Activated CD4-positive, alpha-beta T cell treated with anti-CD3 and anti-CD28 coated beads for 36 hours (primary cell): ENCODE measurements at regions not wholly inside any gene's neighbourhood (a gene's known extent, or its start where the extent isn't known, plus 50 kb on each side); places are given as distances from the start of the nearest gene placed in this dataset.

ENCODE experiments used
- ATAC-seq: fragments of 200-7000 bp; cut with Tn5 transposase; one replicate; pipeline ENCODE4 v1.10.0; 2021; ENCODE audit warnings: mild to moderate bottlenecking, moderate library complexity
- CTCF ChIA-PET: fragments of 350-600 bp; sonication (Branson Sonifier 250); formaldehyde crosslinking; loops from one replicate; lab custom pipeline; 2021; ENCODE audit warnings: antibody characterized with exemption; lab: Charles Lee
- POLR2A ChIA-PET: fragments of 350-600 bp; sonication (Branson Sonifier 250); formaldehyde crosslinking; loops from one replicate; lab custom pipeline; 2021; ENCODE audit warnings: antibody characterized with exemption, inconsistent platforms; lab: Charles Lee
- DNase-seq: peaks from one replicate; pipeline ENCODE4 v3.0.0-alpha.2; 2020
- H3K27ac Mint-ChIP-seq: one replicate; pipeline ENCODE4 v1.8.0; 2021; ENCODE audit warnings: mixed read lengths
- H3K27me3 Mint-ChIP-seq: one replicate; pipeline ENCODE4 v1.8.0; 2021; ENCODE audit warnings: mixed read lengths
- H3K36me3 Mint-ChIP-seq: one replicate; pipeline ENCODE4 v1.8.0; 2021; ENCODE audit warnings: low read depth, mixed read lengths
- H3K4me1 Mint-ChIP-seq: one replicate; pipeline ENCODE4 v1.8.0; 2021; ENCODE audit warnings: mixed read lengths
- H3K4me3 Mint-ChIP-seq: one replicate; pipeline ENCODE4 v1.8.0; 2021; ENCODE audit warnings: mild to moderate bottlenecking, moderate library complexity, mixed read lengths
- H3K9me3 Mint-ChIP-seq: one replicate; pipeline ENCODE4 v1.8.0; 2021; ENCODE audit warnings: low read depth, mixed read lengths
- intact Hi-C, 2 experiments: fragments of 100-400 bp; cut with DNase I in 1 of 2; cut with micrococcal nuclease in 1 of 2; formaldehyde crosslinking; loops; one replicate each; pipeline versions ENCODE4 v1.14.2 to v1.15.1; 2022 to 2024; cut with DNase I, micrococcal nuclease

DNA sequence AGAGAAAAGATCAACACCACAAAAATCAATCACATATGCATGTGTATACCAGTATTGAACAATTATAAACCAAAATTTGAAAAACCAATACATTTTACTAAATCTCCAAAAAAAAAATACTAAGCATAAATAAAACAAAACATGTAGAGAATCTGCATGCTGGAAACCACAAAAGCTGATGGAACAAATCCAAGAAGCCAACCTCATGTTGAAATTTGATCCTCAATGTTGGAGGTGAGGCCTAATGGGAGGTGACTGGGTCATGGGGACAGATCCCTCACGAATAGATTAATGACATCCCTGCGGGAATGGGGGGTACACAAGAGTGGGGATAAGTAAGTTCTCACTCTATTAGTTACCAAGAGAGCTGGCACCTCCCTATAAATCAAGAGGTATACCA lies 82.5 kb downstream of the OAT start:
- CTCF ChIA-PET: interaction anchor here (0.6 kb wide), 1 partner anchor 427 kb away, joined by 4 read pairs; no protein-coding TSS in a partner anchor
- no peak for ATAC-seq
- Mint-ChIP-seq H3K36me3 (no peaks in the 10 kb centered on the region), H3K4me1 (peaks cover 1% of the 10 kb centered on the region), H3K9me3 (peaks cover 2% of the 10 kb centered on the region), H3K4me3 (no peak overlapping the region), H3K27me3 (no peaks in the 10 kb centered on the region), H3K27ac (no peak overlapping the region)
- intact Hi-C loops: no loop called here
- no peak for DNase-seq
- POLR2A ChIA-PET: no interaction called here

DNA sequence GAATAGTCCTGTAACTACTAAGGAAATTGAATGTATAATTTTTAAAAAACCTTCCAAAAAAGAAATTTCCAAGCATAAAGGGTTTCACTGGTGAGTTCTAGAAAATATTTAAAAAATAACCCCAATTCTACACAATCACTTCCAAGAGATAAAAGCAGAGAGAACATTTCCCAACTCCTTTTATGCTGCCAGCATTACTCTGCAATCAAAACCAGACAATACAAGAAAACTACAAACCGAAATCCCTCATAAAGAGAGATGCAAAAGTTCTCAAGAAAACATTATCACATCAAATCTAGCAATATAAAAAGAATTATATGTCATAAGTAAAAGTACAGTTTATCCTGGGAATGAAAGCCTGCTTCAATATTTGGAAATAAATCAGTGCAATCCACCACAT lies 84.8 kb downstream of the OAT start:
- ATAC-seq: no peak
- no peak for DNase-seq
- Mint-ChIP-seq H3K9me3 (peaks cover 2% of the 10 kb centered on the region), H3K27me3 (peaks cover under 1% of the 10 kb centered on the region), H3K27ac (no peak overlapping the region), H3K4me3 (no peak overlapping the region), H3K4me1 (no peaks in the 10 kb centered on the region), H3K36me3 (no peaks in the 10 kb centered on the region)
- intact Hi-C loops: no loop called here
- ChIA-PET CTCF (no interaction called here), POLR2A (no interaction called here)

DNA sequence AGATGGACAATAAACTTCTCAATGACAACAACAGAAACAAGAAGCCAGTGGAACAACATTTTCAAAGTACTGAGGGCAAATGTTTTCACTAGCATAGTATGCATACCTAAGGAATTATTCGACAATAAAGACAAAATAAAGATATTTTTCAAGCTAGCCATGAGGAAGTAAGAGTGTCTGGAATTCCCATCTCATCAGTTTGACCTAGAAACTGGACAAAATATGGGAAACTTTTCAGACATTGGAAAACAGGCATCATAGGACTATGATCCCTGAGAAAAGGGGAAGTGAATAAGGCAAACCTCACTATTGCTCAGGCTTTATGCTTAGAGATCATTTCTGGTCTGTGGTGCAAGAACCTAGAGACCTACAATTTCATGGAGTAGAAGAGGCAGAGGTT lies 86.3 kb downstream of the OAT start:
- H3K9me3 Mint-ChIP-seq: peaks cover 2% of the 10 kb centered on the region
- no peak for ATAC-seq
- ChIA-PET CTCF (no interaction called here), POLR2A (no interaction called here)
- H3K4me3 Mint-ChIP-seq: no peak overlapping the region
- H3K27ac Mint-ChIP-seq: no peak overlapping the region
- H3K36me3 Mint-ChIP-seq: no peaks in the 10 kb centered on the region
- DNase-seq: no peak
- intact Hi-C loops: no loop called here
- H3K27me3 Mint-ChIP-seq: peaks cover 4% of the 10 kb centered on the region
- no peaks in the 10 kb centered on the region for H3K4me1 Mint-ChIP-seq

- POLR2A ChIA-PET: no interaction called here
- Mint-ChIP-seq H3K4me3 (no peak overlapping the region), H3K9me3 (peaks cover 2% of the 10 kb centered on the region), H3K27me3 (peaks cover 4% of the 10 kb centered on the region), H3K36me3 (no peaks in the 10 kb centered on the region), H3K4me1 (no peaks in the 10 kb centered on the region), H3K27ac (no peak overlapping the region)
- DNase-seq: no peak
- intact Hi-C loops: no loop called here
- CTCF ChIA-PET: interaction anchor here (0.6 to 0.9 kb wide), 3 partner anchors 14 to 967 kb away, joined by 3 to 4 read pairs (median 3); no protein-coding TSS in a partner anchor
- ATAC-seq: no peak
Observed at GRCh38 chr10:124329941-124330340, 88.8 kb downstream of the OAT start.

- POLR2A ChIA-PET: no interaction called here
- intact Hi-C loops: no loop called here
- no peak overlapping the region for H3K4me3 Mint-ChIP-seq
- no peaks in the 10 kb centered on the region for H3K36me3 Mint-ChIP-seq
- ATAC-seq (no peak), DNase-seq (no peak)
- H3K9me3 Mint-ChIP-seq: peaks cover 2% of the 10 kb centered on the region
- peaks cover 4% of the 10 kb centered on the region for H3K27me3 Mint-ChIP-seq
- CTCF ChIA-PET: interaction anchor here (0.7 to 1.0 kb wide), 3 partner anchors 13 to 1472 kb away, joined by 3 to 4 read pairs (median 3); no protein-coding TSS in a partner anchor
- H3K27ac Mint-ChIP-seq: no peak overlapping the region
- no peaks in the 10 kb centered on the region for H3K4me1 Mint-ChIP-seq
Observed at GRCh38 chr10:124329362-124329761, 89.4 kb downstream of the OAT start.

- intact Hi-C loops: no loop called here
- no peak for DNase-seq
- ChIA-PET POLR2A (no interaction called here), CTCF (interaction anchor here (1.0 kb wide), 1 partner anchor 1471 kb away, joined by 4 read pairs; no protein-coding TSS in a partner anchor)
- Mint-ChIP-seq H3K4me3 (no peak overlapping the region), H3K9me3 (peaks cover 2% of the 10 kb centered on the region), H3K27me3 (peaks cover 4% of the 10 kb centered on the region), H3K27ac (no peak overlapping the region), H3K4me1 (no peaks in the 10 kb centered on the region), H3K36me3 (no peaks in the 10 kb centered on the region)
- ATAC-seq: no peak
Observed at GRCh38 chr10:124328477-124329220, 90.1 kb downstream of the OAT start.

GRCh38 chr10:124325998-124326636 lies 92.6 kb downstream of the OAT start:
- intact Hi-C loops: no loop called here
- Mint-ChIP-seq H3K4me3 (no peak overlapping the region), H3K27me3 (peaks cover 4% of the 10 kb centered on the region), H3K36me3 (no peaks in the 10 kb centered on the region), H3K4me1 (no peaks in the 10 kb centered on the region), H3K9me3 (no peaks in the 10 kb centered on the region), H3K27ac (no peak overlapping the region)
- ATAC-seq (no peak), DNase-seq (no peak)
- CTCF ChIA-PET: no interaction called here
- POLR2A ChIA-PET: no interaction called here

GRCh38 chr10:124325633-124325914 lies 93.1 kb downstream of the OAT start:
- no peak for DNase-seq
- peaks cover 4% of the 10 kb centered on the region for H3K27me3 Mint-ChIP-seq
- H3K27ac Mint-ChIP-seq: no peak overlapping the region
- ChIA-PET CTCF (no interaction called here), POLR2A (no interaction called here)
- intact Hi-C loops: no loop called here
- no peak for ATAC-seq
- H3K36me3 Mint-ChIP-seq: no peaks in the 10 kb centered on the region
- no peak overlapping the region for H3K4me3 Mint-ChIP-seq
- no peaks in the 10 kb centered on the region for H3K9me3 Mint-ChIP-seq
- H3K4me1 Mint-ChIP-seq: no peaks in the 10 kb centered on the region

GRCh38 chr10:124324856-124325632 lies 93.7 kb downstream of the OAT start:
- H3K4me3 Mint-ChIP-seq: no peak overlapping the region
- H3K36me3 Mint-ChIP-seq: no peaks in the 10 kb centered on the region
- peaks cover 4% of the 10 kb centered on the region for H3K27me3 Mint-ChIP-seq
- no peak for ATAC-seq
- H3K27ac Mint-ChIP-seq: no peak overlapping the region
- H3K4me1 Mint-ChIP-seq: no peaks in the 10 kb centered on the region
- DNase-seq: no peak
- ChIA-PET POLR2A (no interaction called here), CTCF (no interaction called here)
- intact Hi-C loops: no loop called here
- H3K9me3 Mint-ChIP-seq: no peaks in the 10 kb centered on the region

DNA sequence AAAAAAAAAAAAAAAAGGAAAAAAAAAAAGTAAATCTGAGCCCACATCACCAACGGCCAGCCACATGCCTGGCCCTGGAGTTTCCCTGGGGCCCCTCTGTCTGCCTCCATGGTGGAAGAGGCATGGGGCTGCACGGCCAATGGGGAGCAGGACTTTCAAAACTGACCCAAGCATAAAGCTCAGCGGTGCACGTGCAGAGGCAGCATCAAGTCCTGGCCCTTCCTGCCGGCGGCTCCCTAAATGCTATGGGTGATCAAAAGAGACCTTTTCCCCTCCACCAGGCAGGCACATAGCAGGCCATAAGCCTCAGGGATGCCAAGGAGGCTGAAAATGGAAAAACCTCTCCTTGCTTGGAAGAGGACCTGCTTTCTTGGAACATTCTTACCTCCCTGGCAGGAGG lies 94.3 kb downstream of the OAT start:
- Mint-ChIP-seq H3K4me3 (no peak overlapping the region), H3K27ac (no peak overlapping the region), H3K36me3 (no peaks in the 10 kb centered on the region), H3K4me1 (no peaks in the 10 kb centered on the region), H3K9me3 (no peaks in the 10 kb centered on the region), H3K27me3 (peaks cover 4% of the 10 kb centered on the region)
- intact Hi-C loops: no loop called here
- ChIA-PET POLR2A (no interaction called here), CTCF (no interaction called here)
- ATAC-seq: no peak
- no peak for DNase-seq

DNA sequence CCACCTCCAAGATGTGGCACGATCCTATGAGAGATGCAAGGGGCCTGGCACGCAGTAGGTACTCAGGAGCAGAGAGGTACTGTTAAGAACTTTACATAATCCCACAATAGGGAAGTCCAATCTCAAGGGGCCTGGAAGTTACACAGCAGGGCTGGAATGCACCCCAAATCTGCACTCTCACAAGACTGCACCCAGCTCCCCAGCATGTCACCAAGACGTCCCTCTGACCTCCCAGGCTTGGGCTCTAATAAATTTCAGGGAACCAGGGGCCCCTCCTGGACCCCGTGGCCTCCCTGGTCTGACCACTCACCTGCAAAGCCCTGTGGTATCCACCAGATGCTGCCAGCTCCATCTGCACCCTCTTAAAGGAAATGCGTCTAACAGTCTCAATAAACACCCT lies 94.9 kb downstream of the OAT start:
- peaks cover 3% of the 10 kb centered on the region for H3K27me3 Mint-ChIP-seq
- H3K4me1 Mint-ChIP-seq: no peaks in the 10 kb centered on the region
- no peak overlapping the region for H3K4me3 Mint-ChIP-seq
- DNase-seq: no peak
- intact Hi-C loops: no loop called here
- H3K9me3 Mint-ChIP-seq: no peaks in the 10 kb centered on the region
- ATAC-seq: no peak
- CTCF ChIA-PET: no interaction called here
- H3K27ac Mint-ChIP-seq: no peak overlapping the region
- POLR2A ChIA-PET: no interaction called here
- H3K36me3 Mint-ChIP-seq: no peaks in the 10 kb centered on the region
